ENCODE measurements at regions not wholly inside any gene's neighbourhood (a gene's known extent, or its start where the extent isn't known, plus 50 kb on each side); places are given as distances from the start of the nearest gene placed in this dataset.

- in situ Hi-C loops (cut with HindIII; ENCODE audit: low pct_unique_long_range_greater_than_20kb, low sequenced_read_pairs): no loop called here
- intact Hi-C loops (cut with micrococcal nuclease; ENCODE audit: unreplicated experiment): no loop called here
- Histone ChIP-seq H3K27ac (ENCODE audit: low read length) (no peak overlapping the region), H3K4me1 (ENCODE audit: control insufficient read depth, insufficient read depth, low read length) (no peaks in the 10 kb centered on the region), H3K9me3 (ENCODE audit: control insufficient read depth, insufficient read depth, low read depth, low read length) (no peaks in the 10 kb centered on the region), H3K36me3 (ENCODE audit: control insufficient read depth, insufficient read depth, low read length) (no peaks in the 10 kb centered on the region), H3K4me3 (ENCODE audit: low read depth in 2 of 2, low read length in 2 of 2) (no peak overlapping the region), H3K27me3 (ENCODE audit: control insufficient read depth, insufficient read depth, low read length) (no peaks in the 10 kb centered on the region)
- DNase-seq (ENCODE audit: low read depth, low spot score) (no peak), ATAC-seq (no peak)
- ChIA-PET CTCF (no interaction called here), POLR2A (no interaction called here)
- TF ChIP-seq SIN3A (IDR thresholded peaks at IDR 0.05; ENCODE audit: borderline replicate concordance, insufficient read depth, low read depth, low read length) (no peak), TCF7L2 (IDR thresholded peaks at IDR 0.05; ENCODE audit: low read depth, low read length) (no peak), POLR2AphosphoS5 (IDR thresholded peaks at IDR 0.05; ENCODE audit: low read depth, low read length) (no peak), CTCF (IDR thresholded peaks at IDR 0.05) (no peak), REST (IDR thresholded peaks at IDR 0.05; ENCODE audit: insufficient read depth in 1 of 2, low read depth in 2 of 2, low read length in 1 of 2) (no peak)
- BruUV-seq (replicated peaks): no TSS peak
Measured at GRCh38 chrX:88655460-88655859, 91.6 kb upstream of the CPXCR1 start.

GRCh38 chrX:88660836-88661235 is 86.2 kb upstream of the CPXCR1 start:
- intact Hi-C loops (cut with micrococcal nuclease; ENCODE audit: unreplicated experiment) (no loop called here), in situ Hi-C loops (cut with HindIII; ENCODE audit: low pct_unique_long_range_greater_than_20kb, low sequenced_read_pairs) (no loop called here)
- DNase-seq (ENCODE audit: low read depth, low spot score) (no peak), ATAC-seq (no peak)
- Histone ChIP-seq H3K4me1 (ENCODE audit: control insufficient read depth, insufficient read depth, low read length) (no peaks in the 10 kb centered on the region), H3K27me3 (ENCODE audit: control insufficient read depth, insufficient read depth, low read length) (no peaks in the 10 kb centered on the region), H3K27ac (ENCODE audit: low read length) (no peak overlapping the region), H3K36me3 (ENCODE audit: control insufficient read depth, insufficient read depth, low read length) (no peaks in the 10 kb centered on the region), H3K9me3 (ENCODE audit: control insufficient read depth, insufficient read depth, low read depth, low read length) (no peaks in the 10 kb centered on the region), H3K4me3 (ENCODE audit: low read depth in 2 of 2, low read length in 2 of 2) (no peak overlapping the region)
- POLR2A ChIA-PET: no interaction called here
- no TSS peak for BruUV-seq (replicated peaks)
- CTCF ChIA-PET: no interaction called here
- TF ChIP-seq POLR2AphosphoS5 (IDR thresholded peaks at IDR 0.05; ENCODE audit: low read depth, low read length): no peak
- no peak for TF ChIP-seq TCF7L2 (IDR thresholded peaks at IDR 0.05; ENCODE audit: low read depth, low read length)
- no peak for TF ChIP-seq REST (IDR thresholded peaks at IDR 0.05; ENCODE audit: insufficient read depth in 1 of 2, low read depth in 2 of 2, low read length in 1 of 2)
- no peak for TF ChIP-seq CTCF (IDR thresholded peaks at IDR 0.05)
- TF ChIP-seq SIN3A (IDR thresholded peaks at IDR 0.05; ENCODE audit: borderline replicate concordance, insufficient read depth, low read depth, low read length): no peak
